ENCODE measurements at regions not wholly inside any gene's neighbourhood (a gene's known extent, or its start where the extent isn't known, plus 50 kb on each side); places are given as distances from the start of the nearest gene placed in this dataset.

DNA sequence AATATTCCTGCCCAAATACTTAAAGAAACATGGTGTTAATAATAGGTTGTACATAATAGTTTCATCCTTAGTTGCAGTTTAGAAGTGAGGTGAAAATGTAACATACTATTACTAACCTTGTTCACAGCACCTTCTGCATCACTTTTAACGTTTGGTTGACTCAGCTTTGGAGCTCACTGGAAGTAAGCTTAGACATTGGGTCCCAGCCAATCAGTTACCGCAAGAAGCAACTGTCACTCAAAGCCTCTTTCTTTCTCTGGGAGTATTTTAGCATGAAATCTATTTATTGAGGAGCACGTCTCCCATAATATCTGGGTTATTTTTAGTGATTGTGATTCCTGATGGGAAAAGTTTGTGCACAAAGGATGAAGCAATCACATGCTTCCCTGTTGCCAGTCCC, 472.6 kb downstream of the SNAPC1 start:
- no peak for DNase-seq (ENCODE audit: low read depth in 2 of 3, low spot score in 2 of 3)

DNA sequence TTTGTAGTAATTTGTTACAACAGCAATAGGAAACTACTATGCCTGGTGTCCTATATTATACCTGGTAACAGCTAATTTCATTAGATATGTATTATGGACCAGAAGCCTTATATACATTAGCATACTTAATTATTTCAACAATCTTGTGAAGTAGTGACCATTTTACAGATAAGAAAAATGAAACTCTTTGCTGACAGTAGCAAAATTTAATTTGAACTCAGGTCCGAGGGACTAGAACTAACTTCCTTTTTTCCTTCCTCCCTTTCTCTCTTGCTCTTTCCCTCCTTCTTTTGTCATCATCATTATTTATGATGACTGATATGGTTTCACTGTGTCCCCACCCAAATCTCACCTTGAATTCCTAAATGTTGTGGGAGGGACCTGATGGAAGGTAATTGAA, 482.0 kb downstream of the SNAPC1 start:
- no peak for DNase-seq (ENCODE audit: low read depth in 2 of 3, low spot score in 2 of 3)

- DNase-seq (ENCODE audit: low read depth in 2 of 3, low spot score in 2 of 3) = no peak
Measured at GRCh38 chr14:62247266-62247665, 485.0 kb downstream of the SNAPC1 start.

- no peak for DNase-seq (ENCODE audit: low read depth in 2 of 3, low spot score in 2 of 3)
Measured at GRCh38 chr14:62251237-62251636, 489.0 kb downstream of the SNAPC1 start.

GRCh38 chr14:62253171-62253570, 491.0 kb downstream of the SNAPC1 start:
- no peak for DNase-seq (ENCODE audit: low read depth in 2 of 3, low spot score in 2 of 3)

DNA sequence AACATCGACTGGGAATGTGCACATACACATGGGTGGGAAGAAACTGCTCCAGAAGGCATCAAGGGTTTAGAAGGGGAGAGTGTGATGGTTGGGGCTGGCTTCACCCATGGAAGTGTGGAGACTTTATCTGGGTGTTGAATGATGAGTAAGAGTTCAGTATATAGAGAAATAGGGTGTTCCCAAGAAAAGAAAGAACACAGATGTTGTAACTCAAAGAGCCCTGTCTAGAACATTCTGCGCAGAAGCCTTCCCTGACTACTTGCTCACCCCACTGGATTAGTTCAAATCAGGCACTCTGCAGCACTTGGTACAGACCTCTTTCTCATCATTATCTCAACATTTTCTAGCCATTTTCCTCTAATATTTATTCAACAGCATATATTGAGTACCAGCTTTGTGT, 491.7 kb downstream of the SNAPC1 start:
- no peak for DNase-seq (ENCODE audit: low read depth in 2 of 3, low spot score in 2 of 3)

- no peak for DNase-seq (ENCODE audit: low read depth in 2 of 3, low spot score in 2 of 3)
Measured at GRCh38 chr14:62269204-62269603, 507.0 kb downstream of the SNAPC1 start.

DNA sequence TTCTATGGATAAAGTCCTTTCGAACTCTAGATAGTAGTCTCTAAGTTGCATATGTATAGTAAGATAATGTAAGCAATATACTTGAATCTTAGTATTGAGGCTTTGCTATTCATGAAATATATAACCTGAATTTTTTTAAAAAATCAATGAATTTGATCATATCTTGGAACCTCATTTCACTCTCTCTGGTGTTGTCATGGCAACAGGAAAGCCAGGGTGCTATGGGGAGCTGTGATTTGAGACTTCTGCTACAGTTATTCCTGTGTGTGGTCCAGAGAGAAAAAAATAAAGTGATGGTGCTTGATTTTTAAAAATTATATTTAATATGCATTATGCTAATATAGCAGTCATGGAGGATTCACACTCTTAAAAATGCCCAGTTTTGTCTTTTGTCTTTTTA, 508.0 kb downstream of the SNAPC1 start:
- no peak for DNase-seq (ENCODE audit: low read depth in 2 of 3, low spot score in 2 of 3)

DNA sequence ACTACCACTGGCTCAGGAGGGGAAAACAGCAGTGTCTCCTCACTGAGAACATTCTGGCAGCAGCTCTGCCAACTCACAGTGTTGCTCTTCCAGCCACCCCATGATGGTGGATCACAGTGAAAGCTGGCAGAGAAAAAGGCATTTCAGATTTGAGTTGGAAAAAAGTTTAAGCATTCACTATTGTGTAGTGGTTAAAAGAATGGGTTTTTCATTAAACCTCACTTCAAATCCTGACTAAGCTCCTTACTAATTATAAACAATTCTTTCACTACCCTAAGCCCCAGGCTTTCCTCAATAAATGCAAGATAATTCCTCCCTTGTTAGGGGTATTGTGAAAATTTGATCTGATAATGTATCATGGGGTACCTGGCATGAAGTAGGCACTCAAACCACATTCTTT, 518.1 kb downstream of the SNAPC1 start:
- DNase-seq (ENCODE audit: low read depth in 2 of 3, low spot score in 2 of 3) = no peak

DNA sequence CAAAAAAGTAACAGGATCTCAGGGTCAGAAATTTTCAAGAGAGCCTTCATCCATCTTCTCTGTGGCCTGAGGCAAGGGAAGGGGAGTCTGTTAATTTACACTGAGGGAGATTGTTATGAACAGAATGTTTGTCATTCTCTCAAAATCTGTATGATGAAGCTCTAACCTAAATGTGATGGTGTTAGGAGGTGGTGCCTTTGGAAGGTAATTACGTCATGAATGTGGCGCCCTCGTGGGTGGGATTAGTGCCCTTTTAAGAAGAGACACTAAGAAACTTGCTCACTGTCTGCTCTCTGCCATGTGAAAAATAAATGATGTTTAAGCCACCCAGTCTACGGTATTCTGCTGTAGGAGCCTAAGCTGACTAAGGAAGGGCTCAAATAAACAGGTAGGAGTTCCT, 521.6 kb downstream of the SNAPC1 start:
- no peak for DNase-seq (ENCODE audit: low read depth in 2 of 3, low spot score in 2 of 3)

- no peak for DNase-seq (ENCODE audit: low read depth in 2 of 3, low spot score in 2 of 3)
Measured at GRCh38 chr14:62289471-62289870, 527.3 kb downstream of the SNAPC1 start.

DNA sequence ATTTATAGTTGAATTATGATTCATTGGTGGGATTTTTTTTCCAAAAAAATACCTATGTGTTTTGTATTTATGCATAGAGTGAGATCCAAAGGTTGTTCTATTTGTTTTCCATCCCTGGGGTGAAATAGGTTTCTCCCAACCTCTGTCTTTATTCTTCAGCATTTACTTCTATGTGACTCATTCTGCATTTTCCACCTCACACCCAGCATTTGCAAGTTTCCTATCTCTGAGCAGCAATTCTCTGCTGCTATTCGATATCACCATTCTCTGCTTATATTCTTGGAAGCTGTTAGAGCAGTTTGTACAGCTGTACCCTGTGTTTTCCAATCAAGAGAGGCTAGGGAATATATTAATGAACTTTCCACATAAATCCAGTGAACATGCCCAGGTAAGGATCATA, 538.9 kb downstream of the SNAPC1 start:
- no peak for DNase-seq (ENCODE audit: low read depth in 2 of 3, low spot score in 2 of 3)

DNA sequence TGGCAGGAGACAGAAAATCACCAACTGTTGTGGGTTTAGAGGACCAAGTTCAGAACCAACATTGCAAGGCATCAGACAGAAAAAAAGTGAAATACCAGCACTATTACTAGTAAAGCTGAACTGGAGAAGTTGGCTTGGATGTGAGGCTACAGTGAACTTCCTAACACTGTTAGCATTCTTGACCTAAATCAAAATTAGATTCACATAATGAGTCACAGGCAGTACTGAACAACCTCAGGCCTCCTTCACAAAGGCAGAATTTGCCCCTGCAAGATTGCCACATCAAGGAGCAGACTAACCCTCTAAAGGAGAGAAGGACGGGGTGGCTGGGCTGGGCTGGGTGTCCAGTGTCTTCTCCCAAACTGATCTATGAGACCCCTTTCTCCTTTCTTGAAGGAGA, 539.7 kb downstream of the SNAPC1 start:
- no peak for DNase-seq (ENCODE audit: low read depth in 2 of 3, low spot score in 2 of 3)

- no peak for DNase-seq (ENCODE audit: low read depth in 2 of 3, low spot score in 2 of 3)
Measured at GRCh38 chr14:62303437-62303836, 541.2 kb downstream of the SNAPC1 start.

DNA sequence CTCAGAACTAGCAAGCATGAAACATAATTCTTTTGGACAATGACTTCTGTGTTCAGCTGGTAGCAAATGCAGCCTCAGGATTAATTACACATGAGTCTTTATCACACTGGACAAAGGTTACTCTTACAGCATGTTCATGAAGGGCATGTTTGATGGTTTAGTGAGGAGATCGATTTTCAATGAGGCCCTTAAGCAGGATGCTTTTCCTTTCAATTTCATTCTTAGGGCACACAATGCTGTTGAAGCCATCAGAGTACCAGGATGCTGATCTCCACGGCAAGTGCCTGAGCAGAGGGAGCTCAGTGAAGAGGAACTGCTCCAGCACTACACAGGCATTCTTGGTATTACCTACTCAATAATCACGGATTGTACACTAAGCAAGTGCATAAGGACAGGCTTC, 542.0 kb downstream of the SNAPC1 start:
- DNase-seq (ENCODE audit: low read depth in 2 of 3, low spot score in 2 of 3) = no peak

DNA sequence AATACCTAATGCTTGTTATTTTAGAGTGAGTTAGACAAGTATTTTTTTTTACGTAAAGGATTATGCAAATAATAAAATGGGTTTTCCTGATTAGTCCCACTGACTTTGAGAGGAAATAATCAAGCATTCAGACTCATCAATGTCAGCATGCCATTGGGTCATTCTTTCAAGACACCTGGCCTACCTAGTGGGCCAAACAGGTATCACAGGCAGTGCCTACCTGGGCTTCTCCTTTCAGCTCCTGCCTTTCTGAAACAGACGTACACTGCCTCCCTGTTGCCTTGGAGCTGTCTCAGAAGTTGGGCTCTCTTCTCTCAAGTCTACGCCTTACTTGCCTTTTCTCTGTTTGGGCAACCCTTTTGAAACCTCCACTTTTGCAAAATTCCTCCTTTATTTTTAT, 545.6 kb downstream of the SNAPC1 start:
- DNase-seq (ENCODE audit: low read depth in 2 of 3, low spot score in 2 of 3) = no peak

DNA sequence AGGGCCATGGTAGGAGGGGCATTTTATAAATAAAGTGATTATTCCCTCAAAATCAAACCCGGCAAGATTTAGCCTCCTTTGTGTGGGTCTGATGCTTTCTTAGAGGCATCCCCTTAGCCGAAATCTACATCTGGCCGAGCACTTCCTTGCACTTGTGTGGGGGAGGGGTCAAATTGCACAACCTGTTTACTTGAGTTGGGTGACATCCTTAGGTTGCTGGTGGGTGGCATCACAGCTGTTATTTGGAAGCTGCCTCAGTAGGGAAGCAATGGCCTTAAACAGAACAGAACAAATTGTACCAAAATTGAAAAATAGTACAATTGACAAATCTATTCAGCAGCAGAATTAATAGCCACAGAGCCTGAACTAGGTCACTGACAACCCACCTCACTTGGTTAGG, 546.1 kb downstream of the SNAPC1 start:
- no peak for DNase-seq (ENCODE audit: low read depth in 2 of 3, low spot score in 2 of 3)

DNA sequence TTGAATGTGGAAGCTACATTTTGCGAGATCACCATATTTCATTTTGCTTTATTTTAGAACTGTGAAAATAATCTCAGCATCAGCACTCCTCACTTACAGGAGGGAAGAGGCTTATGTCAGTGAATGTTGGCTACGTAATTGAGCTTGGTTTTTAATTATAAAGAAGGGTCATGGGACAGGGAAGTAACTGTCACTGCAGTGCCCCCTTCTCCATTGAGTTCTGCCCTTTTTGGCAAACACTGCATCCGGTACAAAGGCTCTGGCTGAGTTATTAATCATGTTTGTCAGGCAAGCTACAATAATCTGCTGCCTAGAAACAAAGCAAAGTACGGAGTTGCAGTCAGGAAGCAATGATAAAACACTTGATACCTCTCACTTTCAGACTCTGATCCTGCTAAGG, 546.7 kb downstream of the SNAPC1 start:
- DNase-seq (ENCODE audit: low read depth in 2 of 3, low spot score in 2 of 3) = no peak

DNA sequence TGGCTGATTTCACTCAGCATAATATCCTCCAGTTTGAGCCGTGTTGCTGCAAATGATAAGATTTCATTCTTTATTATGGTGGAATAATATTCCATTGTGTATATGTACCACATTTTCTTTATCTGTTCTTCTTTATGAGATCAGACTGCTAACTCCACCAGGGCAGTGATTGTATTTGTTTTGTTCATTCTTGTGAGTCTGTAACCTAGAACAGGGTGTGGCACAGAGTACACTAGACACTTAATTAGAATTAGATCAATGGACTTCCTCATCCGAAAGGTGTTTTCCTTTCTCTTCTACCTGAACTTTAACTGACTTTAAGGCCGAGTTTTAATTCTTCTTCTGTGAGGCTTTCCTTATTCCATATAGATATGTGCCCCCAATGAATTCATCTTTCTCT, 551.0 kb downstream of the SNAPC1 start:
- no peak for DNase-seq (ENCODE audit: low read depth in 2 of 3, low spot score in 2 of 3)

DNA sequence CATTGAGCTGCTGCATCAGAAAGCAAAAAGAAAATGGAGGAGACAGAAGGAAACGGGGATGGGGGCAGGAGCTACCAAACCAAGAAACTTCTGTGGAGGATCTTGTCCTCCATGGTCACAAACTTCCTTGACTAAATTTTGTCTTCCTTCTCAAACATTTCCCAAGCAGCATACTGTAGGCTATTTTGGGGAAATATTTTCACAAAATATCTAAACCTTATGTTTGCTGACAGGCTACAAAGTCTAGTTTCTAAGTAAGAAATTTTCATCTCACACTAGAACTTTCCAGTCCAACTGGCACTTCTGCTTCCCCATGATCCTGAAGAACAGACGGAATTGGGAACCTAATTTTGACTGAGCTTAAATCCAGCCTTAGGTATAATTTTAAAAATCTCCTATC, 552.0 kb downstream of the SNAPC1 start:
- no peak for DNase-seq (ENCODE audit: low read depth in 2 of 3, low spot score in 2 of 3)

DNA sequence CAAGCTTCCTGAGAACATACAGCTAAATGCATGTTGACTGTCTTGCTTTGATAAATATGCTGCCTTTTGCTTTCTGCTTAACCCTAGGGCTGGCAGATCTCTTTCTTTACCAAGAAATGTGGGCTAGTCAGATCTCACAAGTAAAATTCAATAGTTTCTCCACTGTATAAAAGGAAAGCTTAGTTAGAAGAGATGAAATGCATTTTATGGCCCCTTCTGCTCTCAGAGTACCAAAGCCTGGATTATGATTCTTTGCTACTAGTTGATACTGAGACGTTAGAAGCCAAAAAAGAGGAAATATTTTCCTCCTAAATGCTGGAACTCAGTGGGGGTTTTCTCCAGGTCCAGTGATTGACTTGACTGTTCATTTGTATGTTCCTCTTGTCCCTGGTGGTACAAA, 552.7 kb downstream of the SNAPC1 start:
- DNase-seq (ENCODE audit: low read depth in 2 of 3, low spot score in 2 of 3) = no peak

DNA sequence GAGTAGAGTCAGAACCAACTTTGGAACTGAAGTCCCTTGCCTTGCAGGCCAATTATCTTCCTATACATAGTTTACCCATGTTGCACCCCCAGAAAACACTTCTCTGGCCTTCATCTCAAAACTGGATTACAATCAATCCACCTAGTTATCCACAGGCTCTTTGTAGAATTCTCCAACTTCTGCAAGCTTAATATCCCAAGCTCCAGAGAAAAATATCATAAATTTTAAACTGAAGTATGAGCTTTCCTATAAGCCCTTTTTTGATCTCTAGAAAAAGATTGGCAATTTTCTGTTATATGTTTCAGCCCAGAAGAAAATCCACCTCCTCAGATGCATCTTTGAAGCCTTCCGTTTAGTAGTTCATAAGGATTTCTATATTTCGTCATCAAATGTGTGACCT, 553.4 kb downstream of the SNAPC1 start:
- no peak for DNase-seq (ENCODE audit: low read depth in 2 of 3, low spot score in 2 of 3)

GRCh38 chr14:62322216-62322615, 560.0 kb downstream of the SNAPC1 start:
- DNase-seq (ENCODE audit: low read depth in 2 of 3, low spot score in 2 of 3) = no peak

- DNase-seq (ENCODE audit: low read depth in 2 of 3, low spot score in 2 of 3) = no peak
Measured at GRCh38 chr14:62329427-62329826, 567.2 kb downstream of the SNAPC1 start.

Measured in hematopoietic multipotent progenitor cell (in vitro differentiated cells).